ENCODE measurements at regions not wholly inside any gene's neighbourhood (a gene's known extent, or its start where the extent isn't known, plus 50 kb on each side); places are given as distances from the start of the nearest gene placed in this dataset.

GRCh38 chr5:5062525-5063302 is 77.4 kb upstream of the ADAMTS16 start:
- no peak for TF ChIP-seq CTCF (IDR thresholded peaks at IDR 0.05)
- Histone ChIP-seq H3K79me2 (no peaks in the 10 kb centered on the region), H3K36me3 (ENCODE audit: control insufficient read depth, insufficient read depth, low read length) (no peaks in the 10 kb centered on the region), H3K9ac (no peak overlapping the region), H3K9me3 (ENCODE audit: control insufficient read depth, low read length) (no peaks in the 10 kb centered on the region), H3K4me1 (no peaks in the 10 kb centered on the region), H3K4me2 (ENCODE audit: low read length) (no peak overlapping the region), H3K27me3 (ENCODE audit: control insufficient read depth, insufficient read depth, low read length) (no peaks in the 10 kb centered on the region), H2AFZ (no peak overlapping the region), H3K27ac (no peak overlapping the region), H3K4me3 (ENCODE audit: low read depth, low read length) (no peak overlapping the region)

DNA sequence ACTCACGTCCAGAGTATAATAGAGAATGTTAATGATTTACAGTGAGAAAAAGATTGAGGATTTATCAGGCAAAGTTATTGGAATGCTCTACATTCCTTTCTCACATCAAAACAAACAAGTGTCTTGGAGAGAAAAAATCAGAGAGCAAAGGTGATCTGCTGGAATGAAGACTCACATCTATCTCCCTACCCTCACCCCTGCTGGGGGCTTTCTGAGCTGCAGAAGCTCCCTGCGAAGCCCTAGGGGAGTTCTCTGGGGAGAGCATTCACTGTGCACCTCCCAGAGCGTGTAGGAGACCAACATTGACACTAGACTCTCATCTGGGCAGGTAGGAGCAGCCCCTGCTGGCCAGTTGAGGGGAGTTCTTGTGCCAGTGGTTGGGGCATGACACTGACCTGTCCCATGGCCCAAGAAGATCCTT is 76.6 kb upstream of the ADAMTS16 start:
- Histone ChIP-seq H3K27me3 (ENCODE audit: control insufficient read depth, insufficient read depth, low read length) (no peaks in the 10 kb centered on the region), H3K9ac (no peak overlapping the region), H3K9me3 (ENCODE audit: control insufficient read depth, low read length) (no peaks in the 10 kb centered on the region), H3K36me3 (ENCODE audit: control insufficient read depth, insufficient read depth, low read length) (no peaks in the 10 kb centered on the region), H3K4me1 (no peaks in the 10 kb centered on the region), H3K4me3 (ENCODE audit: low read depth, low read length) (no peak overlapping the region), H2AFZ (no peak overlapping the region), H3K27ac (no peak overlapping the region), H3K4me2 (ENCODE audit: low read length) (no peak overlapping the region), H3K79me2 (no peaks in the 10 kb centered on the region)
- no peak for TF ChIP-seq CTCF (IDR thresholded peaks at IDR 0.05)

GRCh38 chr5:5065472-5065871 is 74.7 kb upstream of the ADAMTS16 start:
- Histone ChIP-seq H3K9ac (no peak overlapping the region), H2AFZ (no peak overlapping the region), H3K4me2 (ENCODE audit: low read length) (no peak overlapping the region), H3K79me2 (no peaks in the 10 kb centered on the region), H3K4me1 (no peaks in the 10 kb centered on the region), H3K27ac (no peak overlapping the region), H3K9me3 (ENCODE audit: control insufficient read depth, low read length) (no peaks in the 10 kb centered on the region), H3K36me3 (ENCODE audit: control insufficient read depth, insufficient read depth, low read length) (no peaks in the 10 kb centered on the region), H3K4me3 (ENCODE audit: low read depth, low read length) (no peak overlapping the region), H3K27me3 (ENCODE audit: control insufficient read depth, insufficient read depth, low read length) (no peaks in the 10 kb centered on the region)
- no peak for TF ChIP-seq CTCF (IDR thresholded peaks at IDR 0.05)

DNA sequence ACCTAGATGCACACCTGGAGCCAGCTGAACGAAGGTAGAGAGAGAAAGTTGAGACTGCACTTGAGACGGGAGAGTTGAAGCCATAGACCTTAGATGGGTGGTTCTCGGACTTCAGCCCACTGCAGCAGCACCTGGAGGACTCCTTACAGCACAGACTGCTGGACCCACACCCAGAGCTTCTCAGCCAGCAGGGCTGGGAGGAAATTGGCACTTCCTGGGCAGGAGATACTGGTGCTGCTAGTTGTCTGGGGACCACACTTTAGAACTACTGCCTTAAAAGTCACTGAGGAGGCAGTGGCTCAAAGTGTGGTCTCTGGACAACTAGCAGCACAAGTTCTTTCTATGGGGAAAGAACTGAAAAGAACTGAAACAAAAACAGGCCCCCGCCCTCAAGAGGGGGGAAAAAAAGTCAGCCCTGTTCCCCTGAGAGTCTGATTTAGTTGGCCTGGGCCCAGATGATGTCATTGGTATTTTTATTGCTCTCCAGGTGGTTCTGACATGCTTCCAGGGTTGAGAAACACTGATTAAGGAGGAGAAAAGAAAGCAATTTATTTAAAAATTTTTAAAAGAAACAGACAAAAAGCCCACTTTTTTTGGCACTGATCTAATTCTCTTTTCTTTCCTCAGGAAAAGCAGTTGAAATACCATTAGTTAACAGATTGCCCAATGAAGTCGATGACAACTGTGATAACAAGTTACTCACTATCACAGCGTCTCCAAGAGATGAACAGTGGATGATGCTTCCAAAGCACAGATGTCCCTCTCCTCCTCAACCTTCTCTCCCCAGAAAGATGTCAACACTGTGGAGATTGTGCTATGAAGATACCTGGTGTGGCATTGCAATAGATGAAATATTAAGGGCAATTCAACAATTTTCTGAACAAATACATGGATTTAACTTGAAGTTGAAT is 73.6 kb upstream of the ADAMTS16 start:
- Histone ChIP-seq H3K36me3 (ENCODE audit: control insufficient read depth, insufficient read depth, low read length) (no peaks in the 10 kb centered on the region), H3K9me3 (ENCODE audit: control insufficient read depth, low read length) (no peaks in the 10 kb centered on the region), H3K4me3 (ENCODE audit: low read depth, low read length) (no peak overlapping the region), H3K27me3 (ENCODE audit: control insufficient read depth, insufficient read depth, low read length) (no peaks in the 10 kb centered on the region), H3K79me2 (no peaks in the 10 kb centered on the region), H3K9ac (no peak overlapping the region), H3K4me1 (no peaks in the 10 kb centered on the region), H3K4me2 (ENCODE audit: low read length) (no peak overlapping the region), H2AFZ (no peak overlapping the region), H3K27ac (no peak overlapping the region)
- TF ChIP-seq CTCF (IDR thresholded peaks at IDR 0.05), result no peak
